HL-60 (cell line): ENCODE measurements at regions not wholly inside any gene's neighbourhood (a gene's known extent, or its start where the extent isn't known, plus 50 kb on each side); places are given as distances from the start of the nearest gene placed in this dataset.

Source experiments
- DNase-seq, 2 experiments: peaks; one replicate each; pipeline ENCODE4 v3.0.0-alpha.2; 2010 to 2020; ENCODE audit warnings: low read depth in 1 of 2, low spot score in 1 of 2
- H3K27ac ChIP-seq: fragments of 250-450 bp; sonication (Bioruptor Pico); replicated peaks from 2 replicates; pipeline ENCODE4 v1.5.1; 2020; ENCODE audit warnings: mild to moderate bottlenecking, moderate library complexity
- H3K27me3 ChIP-seq: fragments of 250-450 bp; sonication (Bioruptor Pico); 2 replicates; pipeline ENCODE4 v1.5.1; 2021; ENCODE audit warnings: mild to moderate bottlenecking, moderate library complexity; ENCODE audit not compliant: insufficient read depth, poor library complexity, severe bottlenecking
- H3K4me3 ChIP-seq: replicated peaks from 2 replicates; pipeline ENCODE4 v1.5.1; 2011; ENCODE audit warnings: mild to moderate bottlenecking, control low read depth, low read length; ENCODE audit not compliant: insufficient read depth
- GABPA ChIP-seq: IDR thresholded peaks from 2 replicates; pipeline ENCODE4 v1.6.1; 2012; ENCODE audit warnings: low read depth
- POLR2AphosphoS5 ChIP-seq: IDR thresholded peaks from 2 replicates; pipeline ENCODE4 v1.6.1; 2012; ENCODE audit warnings: low read depth
- REST ChIP-seq: IDR thresholded peaks from 2 replicates; pipeline ENCODE4 v1.6.1; 2012; ENCODE audit warnings: low read depth; ENCODE audit not compliant: insufficient replicate concordance
- SPI1 ChIP-seq: IDR thresholded peaks from 2 replicates; pipeline ENCODE4 v1.6.1; 2012; ENCODE audit warnings: low read depth, mild to moderate bottlenecking, borderline replicate concordance
- TF ChIP-seq, protein P1 (sequence below): IDR thresholded peaks from one replicate; pipeline ENCODE4 v1.5.1; 2011; ENCODE audit warnings: low read length, control low read depth, inconsistent platforms; ENCODE audit not compliant: insufficient read depth

DNA sequence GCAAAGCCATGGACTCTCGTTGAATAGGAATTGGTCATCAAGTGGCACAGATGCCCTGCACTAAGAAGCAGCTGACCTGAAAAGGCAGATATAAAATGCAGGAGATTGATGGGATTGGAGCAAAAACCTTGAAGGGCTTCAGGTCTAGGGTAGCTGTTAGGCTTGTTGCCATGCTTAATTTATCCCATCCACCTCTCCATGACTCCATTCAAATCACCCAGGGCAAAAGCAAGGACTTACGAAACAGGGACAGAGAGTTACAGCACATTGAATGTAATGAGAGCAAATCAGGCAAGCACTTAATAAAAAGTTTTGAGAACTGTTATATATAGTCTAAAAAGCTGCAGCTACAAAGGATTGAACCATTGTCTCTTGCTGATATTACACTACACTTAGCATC is 298.2 kb upstream of the ESRRG start:
- Histone ChIP-seq H3K27me3 (no peaks in the 10 kb centered on the region), H3K27ac (no peak overlapping the region), H3K4me3 (no peak overlapping the region)
- TF ChIP-seq, protein P1, sequence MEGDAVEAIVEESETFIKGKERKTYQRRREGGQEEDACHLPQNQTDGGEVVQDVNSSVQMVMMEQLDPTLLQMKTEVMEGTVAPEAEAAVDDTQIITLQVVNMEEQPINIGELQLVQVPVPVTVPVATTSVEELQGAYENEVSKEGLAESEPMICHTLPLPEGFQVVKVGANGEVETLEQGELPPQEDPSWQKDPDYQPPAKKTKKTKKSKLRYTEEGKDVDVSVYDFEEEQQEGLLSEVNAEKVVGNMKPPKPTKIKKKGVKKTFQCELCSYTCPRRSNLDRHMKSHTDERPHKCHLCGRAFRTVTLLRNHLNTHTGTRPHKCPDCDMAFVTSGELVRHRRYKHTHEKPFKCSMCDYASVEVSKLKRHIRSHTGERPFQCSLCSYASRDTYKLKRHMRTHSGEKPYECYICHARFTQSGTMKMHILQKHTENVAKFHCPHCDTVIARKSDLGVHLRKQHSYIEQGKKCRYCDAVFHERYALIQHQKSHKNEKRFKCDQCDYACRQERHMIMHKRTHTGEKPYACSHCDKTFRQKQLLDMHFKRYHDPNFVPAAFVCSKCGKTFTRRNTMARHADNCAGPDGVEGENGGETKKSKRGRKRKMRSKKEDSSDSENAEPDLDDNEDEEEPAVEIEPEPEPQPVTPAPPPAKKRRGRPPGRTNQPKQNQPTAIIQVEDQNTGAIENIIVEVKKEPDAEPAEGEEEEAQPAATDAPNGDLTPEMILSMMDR: no peak
- TF ChIP-seq GABPA (no peak), REST (no peak), SPI1 (no peak), POLR2AphosphoS5 (no peak)
- DNase-seq: no peak

DNA sequence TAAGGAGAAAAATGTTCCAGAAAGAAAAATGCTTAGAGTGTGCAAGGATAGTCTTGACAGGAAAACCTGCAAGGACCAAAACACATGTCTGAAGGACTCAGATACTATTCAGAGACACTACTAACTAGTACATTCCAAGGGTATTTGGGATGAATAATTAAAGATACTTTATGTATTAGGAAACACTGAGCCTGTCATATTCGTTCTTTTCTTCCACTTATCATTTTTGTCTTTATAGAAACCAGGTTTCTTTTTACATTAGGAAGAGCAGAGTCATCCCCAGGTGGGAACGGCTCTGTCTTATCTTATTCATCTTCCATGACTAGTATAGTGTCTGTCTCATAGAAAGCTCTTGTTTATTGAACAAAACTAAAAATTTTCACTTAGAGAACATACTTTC is 296.2 kb upstream of the ESRRG start:
- no peak for TF ChIP-seq REST
- TF ChIP-seq, protein P1: no peak
- no peak for TF ChIP-seq SPI1
- no peak for TF ChIP-seq GABPA
- TF ChIP-seq POLR2AphosphoS5: no peak
- Histone ChIP-seq H3K4me3 (no peak overlapping the region), H3K27me3 (no peaks in the 10 kb centered on the region), H3K27ac (no peak overlapping the region)
- no peak for DNase-seq

- Histone ChIP-seq H3K27me3 (no peaks in the 10 kb centered on the region), H3K4me3 (no peak overlapping the region), H3K27ac (no peak overlapping the region)
- no peak for DNase-seq
- no peak for TF ChIP-seq POLR2AphosphoS5
- TF ChIP-seq SPI1: no peak
- TF ChIP-seq, protein P1: no peak
- no peak for TF ChIP-seq REST
- TF ChIP-seq GABPA: no peak
Observed at GRCh38 chr1:217018648-217019047, 295.4 kb upstream of the ESRRG start.
